Epithelial cell of esophagus (primary cell): ENCODE measurements at regions not wholly inside any gene's neighbourhood (a gene's known extent, or its start where the extent isn't known, plus 50 kb on each side); places are given as distances from the start of the nearest gene placed in this dataset.

Experiments
- DNase-seq: peaks from one replicate; pipeline ENCODE4 v3.0.0; 2010; ENCODE audit warnings: low read depth
- H3K4me3 ChIP-seq: 2 replicates; pipeline ENCODE4 v1.5.1; 2011; ENCODE audit warnings: mild to moderate bottlenecking, low read length, control low read depth
- CTCF ChIP-seq: IDR thresholded peaks from 2 replicates; pipeline ENCODE4 v1.5.1; 2011; ENCODE audit warnings: low read depth, mild to moderate bottlenecking, low read length, control low read depth, inconsistent platforms; ENCODE audit not compliant: insufficient read depth; ENCODE audit errors: missing control alignments

GRCh38 chrX:120755066-120755846 lies 120.4 kb downstream of the CT47B1 start:
- DNase-seq: no peak
- no peak overlapping the region for H3K4me3 ChIP-seq
- no peak for TF ChIP-seq CTCF

- no peak for TF ChIP-seq CTCF
- DNase-seq: no peak
- H3K4me3 ChIP-seq: no peak overlapping the region
These were observed 122.0 kb downstream of the CT47B1 start for GRCh38 chrX:120753413-120754251.

GRCh38 chrX:120752431-120753082 lies 122.7 kb upstream of the C1GALT1C1 start:
- no peak for DNase-seq
- H3K4me3 ChIP-seq: no peak overlapping the region
- no peak for TF ChIP-seq CTCF

GRCh38 chrX:120751683-120752082 lies 121.8 kb upstream of the C1GALT1C1 start:
- no peak for DNase-seq
- no peak overlapping the region for H3K4me3 ChIP-seq
- TF ChIP-seq CTCF: no peak

- H3K4me3 ChIP-seq: no peak overlapping the region
- no peak for DNase-seq
- no peak for TF ChIP-seq CTCF
These were observed 120.5 kb upstream of the C1GALT1C1 start for GRCh38 chrX:120750381-120750780.

GRCh38 chrX:120749141-120749846 lies 119.4 kb upstream of the C1GALT1C1 start:
- H3K4me3 ChIP-seq: no peak overlapping the region
- no peak for TF ChIP-seq CTCF
- DNase-seq: no peak
